Hindlimb muscle (tissue), 1 donor: ENCODE measurements at regions not wholly inside any gene's neighbourhood (a gene's known extent, or its start where the extent isn't known, plus 50 kb on each side); places are given as distances from the start of the nearest gene placed in this dataset.

ENCODE experiments used
- DNase-seq: peaks from one replicate; pipeline ENCODE4 v3.0.0-alpha.2; 2013

DNA sequence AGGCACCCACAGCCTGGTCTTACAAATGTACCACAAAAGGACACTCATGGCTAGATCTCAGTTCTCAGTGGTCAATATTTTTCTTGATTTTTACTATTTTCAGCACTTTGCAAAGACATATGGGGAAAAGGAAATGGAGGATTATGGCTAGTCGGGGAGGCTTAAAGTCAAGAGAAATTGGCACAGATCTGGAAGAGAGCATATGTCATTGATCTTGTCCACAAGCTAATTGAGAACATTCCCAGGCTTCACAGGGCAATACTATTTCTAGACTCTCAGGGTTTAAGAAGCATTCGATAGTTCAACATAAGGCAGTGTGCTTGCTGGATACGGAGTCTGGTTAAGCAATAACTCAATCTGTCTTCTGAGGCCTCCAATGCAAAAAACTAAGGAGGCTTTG lies 285.8 kb downstream of the ZNF608 start:
- no peak for DNase-seq

- DNase-seq, result peak; percentile 36
These were observed 286.5 kb downstream of the ZNF608 start for GRCh38 chr5:124459984-124460383.

- no peak for DNase-seq
These were observed 288.5 kb downstream of the ZNF608 start for GRCh38 chr5:124457901-124458300.

DNA sequence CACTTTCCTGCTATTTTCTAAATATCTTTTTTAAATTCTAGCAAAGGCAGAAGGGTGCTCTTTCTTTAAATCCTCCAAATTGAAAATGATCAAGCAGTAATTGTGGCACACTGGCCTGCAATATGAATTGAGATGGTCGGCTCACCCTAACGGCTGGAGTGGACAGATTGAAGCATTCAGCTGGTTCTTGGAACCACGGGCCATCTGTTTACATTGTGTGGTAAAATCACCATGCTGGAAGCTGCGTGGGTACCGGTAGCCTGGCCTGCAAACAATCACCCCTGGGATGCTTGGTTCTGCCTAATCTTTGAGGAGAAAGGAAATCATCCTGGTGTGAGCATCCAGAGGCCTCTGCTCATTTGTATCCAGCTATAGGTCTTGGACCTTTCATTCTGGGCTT lies 289.3 kb downstream of the ZNF608 start:
- DNase-seq, result no peak

GRCh38 chr5:124456249-124456648 lies 290.2 kb downstream of the ZNF608 start:
- DNase-seq, result no peak

- no peak for DNase-seq
These were observed 292.4 kb downstream of the ZNF608 start for GRCh38 chr5:124454081-124454480.

DNA sequence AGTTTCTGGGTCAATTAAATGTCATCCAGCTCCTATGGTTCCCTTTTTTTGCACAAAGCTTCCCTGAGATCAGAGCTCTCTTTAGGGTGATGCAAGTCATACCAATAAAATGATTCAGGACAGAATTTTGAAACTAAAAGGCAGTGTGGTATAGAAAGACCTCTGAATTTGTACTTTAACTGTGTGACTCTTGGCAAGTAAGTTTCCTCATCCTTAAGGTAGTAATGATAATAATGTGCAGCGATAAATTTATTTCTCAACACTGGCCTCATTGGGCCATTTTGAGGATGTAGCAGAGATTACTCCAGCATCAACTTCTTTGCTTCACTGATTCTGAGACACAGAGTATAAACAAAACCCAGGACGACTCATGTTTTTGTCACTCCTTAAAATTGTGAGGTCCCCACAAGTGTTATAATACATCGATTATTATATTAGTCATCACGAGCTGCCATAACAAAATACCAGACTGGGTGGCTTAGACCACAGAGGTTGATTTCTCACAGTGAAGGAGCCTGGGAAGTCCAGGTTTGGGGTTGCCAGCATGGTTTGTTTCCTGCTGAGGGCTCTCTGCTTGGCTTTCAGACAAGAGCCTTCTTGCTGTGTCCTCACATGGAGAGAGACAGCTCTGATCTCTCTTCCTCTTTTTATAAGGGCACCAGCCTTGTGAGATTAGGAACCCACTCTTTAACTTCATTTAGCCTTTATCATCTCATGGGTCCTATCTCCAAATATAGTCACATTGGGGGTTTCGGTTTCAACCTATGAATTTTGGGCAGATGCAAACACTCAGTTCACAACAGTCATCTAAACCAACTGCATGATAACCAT lies 293.0 kb downstream of the ZNF608 start:
- DNase-seq, result no peak

- no peak for DNase-seq
These were observed 294.0 kb downstream of the ZNF608 start for GRCh38 chr5:124452412-124452811.

DNA sequence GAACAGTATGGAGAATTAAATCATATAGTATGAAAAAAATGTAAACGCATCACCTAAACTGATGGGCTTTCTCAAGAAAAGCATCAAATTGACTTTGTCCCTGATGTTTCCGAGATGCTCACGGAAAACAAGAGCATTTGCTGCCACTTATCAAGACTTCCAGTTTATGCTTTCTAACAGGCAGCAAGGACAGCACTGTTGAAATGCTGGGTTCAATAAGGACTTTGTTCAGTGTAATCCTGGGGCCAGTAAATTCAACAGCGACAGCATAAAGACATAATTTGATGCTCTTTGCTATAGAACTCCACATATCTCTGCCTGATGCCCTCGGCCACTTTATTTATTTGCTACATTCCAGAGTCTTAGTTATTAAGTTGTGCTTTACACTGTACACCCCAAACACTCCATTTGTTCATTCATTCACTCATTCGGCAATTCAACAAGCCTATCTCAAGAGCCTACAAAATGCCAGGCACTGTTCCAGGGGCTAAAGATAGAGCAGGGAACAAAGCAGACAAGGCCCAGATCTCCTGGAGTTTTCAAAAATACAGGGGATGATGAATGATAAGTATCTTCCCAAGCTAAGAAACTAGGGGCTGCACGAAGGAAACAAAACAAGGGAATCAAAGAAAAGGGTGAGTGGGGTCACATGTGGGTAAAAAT lies 294.6 kb downstream of the ZNF608 start:
- no peak for DNase-seq

GRCh38 chr5:124446120-124446519 lies 300.3 kb downstream of the ZNF608 start:
- DNase-seq, result no peak

GRCh38 chr5:124445070-124445619 lies 301.3 kb downstream of the ZNF608 start:
- DNase-seq, result no peak

DNA sequence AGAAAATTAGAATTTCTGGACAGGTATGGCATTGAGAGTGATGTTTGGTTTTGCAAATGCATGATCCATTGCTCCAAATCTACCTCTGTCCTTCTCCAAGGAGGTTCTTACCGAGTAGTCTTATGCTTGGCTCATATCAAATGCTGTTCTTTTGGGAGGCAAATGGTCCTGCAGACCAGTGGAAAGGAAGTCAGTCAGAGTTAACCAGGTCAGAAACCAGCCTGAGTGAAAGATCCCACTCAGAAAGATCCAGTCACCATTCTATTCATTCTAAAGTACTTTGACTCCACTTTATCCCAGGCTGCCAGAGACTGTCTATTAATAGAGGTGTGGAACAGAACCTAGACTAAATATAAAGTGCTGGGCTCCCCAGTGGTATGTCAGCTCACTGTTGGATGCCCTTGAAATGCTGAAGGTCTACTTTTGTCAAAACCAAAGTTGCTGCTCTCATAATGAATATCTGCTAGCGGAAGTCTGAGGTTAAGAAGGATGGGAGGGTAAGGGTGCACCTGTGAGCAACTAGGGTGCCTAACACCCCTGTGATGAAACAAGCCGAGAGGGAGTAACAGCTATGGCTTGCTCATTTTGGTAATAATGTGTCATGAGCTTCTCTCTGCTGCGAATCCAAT lies 302.2 kb downstream of the ZNF608 start:
- DNase-seq, result no peak

- DNase-seq, result no peak
These were observed 306.0 kb downstream of the ZNF608 start for GRCh38 chr5:124440471-124440870.

- DNase-seq, result no peak
These were observed 306.8 kb downstream of the ZNF608 start for GRCh38 chr5:124439609-124440008.

DNA sequence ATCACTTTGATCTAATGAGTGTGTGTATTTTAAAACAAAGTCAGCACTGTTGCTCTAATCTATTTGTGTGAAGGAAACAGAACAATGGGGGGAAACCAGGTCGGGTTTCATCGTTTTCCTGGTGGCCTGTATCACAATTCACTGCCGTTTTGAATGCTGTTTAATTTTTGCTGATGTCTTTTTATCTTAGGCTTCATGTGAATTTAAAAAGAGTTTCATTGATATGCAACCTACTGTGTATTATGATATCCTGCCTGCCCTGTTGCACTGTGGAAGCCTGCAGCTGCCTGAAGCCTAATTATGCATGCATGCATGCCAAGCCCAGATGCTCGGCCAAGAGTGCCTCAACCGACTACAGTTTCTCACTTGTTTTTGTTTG lies 307.5 kb downstream of the ZNF608 start:
- DNase-seq, result no peak

GRCh38 chr5:124438026-124438902 lies 308.2 kb downstream of the ZNF608 start:
- no peak for DNase-seq

GRCh38 chr5:124436294-124436693 lies 310.1 kb downstream of the ZNF608 start:
- no peak for DNase-seq

GRCh38 chr5:124433170-124433569 lies 313.3 kb downstream of the ZNF608 start:
- no peak for DNase-seq

GRCh38 chr5:124421584-124421983 lies 324.9 kb downstream of the ZNF608 start:
- DNase-seq, result no peak

- no peak for DNase-seq
These were observed 325.5 kb downstream of the ZNF608 start for GRCh38 chr5:124420952-124421351.

- DNase-seq, result no peak
These were observed 326.9 kb downstream of the ZNF608 start for GRCh38 chr5:124419531-124419930.

DNA sequence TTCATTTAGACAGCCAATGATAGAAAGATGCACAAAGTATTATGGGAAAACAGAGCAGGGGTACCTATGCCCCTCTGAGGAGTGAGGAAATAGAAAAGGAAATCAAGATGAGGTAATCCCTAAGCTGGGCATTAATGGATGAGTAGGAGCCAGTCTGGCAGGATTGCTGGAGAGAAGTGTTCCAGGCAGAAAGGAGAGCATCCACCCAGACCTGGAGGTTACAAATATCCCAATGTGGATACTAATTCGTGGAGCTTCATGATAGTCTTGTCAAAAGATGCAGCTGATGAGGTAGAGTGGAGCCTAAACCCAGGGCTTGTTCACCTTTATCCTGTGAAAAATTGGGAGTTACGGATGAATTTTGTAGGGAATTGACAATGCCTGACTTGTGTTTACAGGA lies 328.0 kb downstream of the ZNF608 start:
- DNase-seq, result no peak
